Lower leg skin (tissue), 3 donors: ENCODE measurements at regions not wholly inside any gene's neighbourhood (a gene's known extent, or its start where the extent isn't known, plus 50 kb on each side); places are given as distances from the start of the nearest gene placed in this dataset.

ENCODE experiments used
- CTCF ChIP-seq, 3 donors: fragments of 450-650 bp; IDR thresholded peaks; one replicate each; pipeline ENCODE4 v1.5.1; 2016; ENCODE audit warnings: antibody characterized with exemption in 3 of 3, mild to moderate bottlenecking in 3 of 3, moderate library complexity in 2 of 3
- POLR2A ChIP-seq, 2 donors: fragments of 450-650 bp; IDR thresholded peaks; one replicate each; pipeline ENCODE4 v1.6.1; 2016 to 2017; ENCODE audit warnings: antibody characterized with exemption in 2 of 2, mild to moderate bottlenecking in 1 of 2, moderate library complexity in 1 of 2

DNA sequence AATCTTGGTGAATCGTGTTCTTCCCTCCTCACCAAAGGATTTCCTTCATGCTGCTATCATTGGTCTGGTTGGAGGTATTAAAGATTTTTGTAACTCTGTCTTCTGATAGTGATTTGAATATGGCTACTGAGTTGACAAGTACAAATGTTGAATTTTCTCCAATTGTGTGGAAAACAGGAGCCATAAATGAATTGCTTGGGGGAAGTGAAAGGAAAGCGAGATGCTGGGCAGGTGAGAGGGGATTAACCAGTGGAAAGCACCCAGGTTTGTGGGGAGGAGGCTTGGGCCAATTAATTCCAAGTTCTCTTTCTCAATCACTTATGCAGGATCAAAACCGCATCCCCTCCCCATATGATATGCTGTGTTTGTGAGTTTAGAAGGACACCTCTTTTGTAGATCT lies 372.5 kb downstream of the IL20RB start:
- no peak for TF ChIP-seq CTCF (IDR thresholded peaks at IDR 0.05)
- TF ChIP-seq POLR2A (IDR thresholded peaks at IDR 0.05): no peak
